ENCODE measurements at regions not wholly inside any gene's neighbourhood (a gene's known extent, or its start where the extent isn't known, plus 50 kb on each side); places are given as distances from the start of the nearest gene placed in this dataset.
A peak's percentile ranks its signal among the peaks of the same experiment; 100 is the strongest.

DNA sequence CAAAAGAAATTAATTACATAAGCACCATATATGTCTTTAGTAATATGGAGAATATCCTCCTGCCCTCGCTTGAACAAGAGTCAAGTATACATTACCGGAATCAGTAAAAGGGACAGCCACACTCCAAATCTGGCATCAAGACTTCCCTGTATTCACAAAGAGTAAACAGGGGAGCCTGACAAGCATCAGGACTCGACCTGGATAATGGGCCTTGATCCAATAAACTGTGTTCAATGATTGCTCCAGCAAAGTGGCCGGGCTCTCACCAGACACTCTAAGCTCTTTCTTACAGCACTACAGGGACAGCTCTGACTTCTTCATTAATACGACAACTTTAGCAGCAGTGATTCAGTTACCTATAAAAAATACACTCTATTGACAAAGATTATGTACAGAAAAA, 307.9 kb upstream of the POU3F2 start:
- no peak for DNase-seq (ENCODE audit: low read depth)

GRCh38 chr6:98529364-98529763, 305.0 kb upstream of the POU3F2 start:
- DNase-seq (ENCODE audit: low read depth), result no peak

DNA sequence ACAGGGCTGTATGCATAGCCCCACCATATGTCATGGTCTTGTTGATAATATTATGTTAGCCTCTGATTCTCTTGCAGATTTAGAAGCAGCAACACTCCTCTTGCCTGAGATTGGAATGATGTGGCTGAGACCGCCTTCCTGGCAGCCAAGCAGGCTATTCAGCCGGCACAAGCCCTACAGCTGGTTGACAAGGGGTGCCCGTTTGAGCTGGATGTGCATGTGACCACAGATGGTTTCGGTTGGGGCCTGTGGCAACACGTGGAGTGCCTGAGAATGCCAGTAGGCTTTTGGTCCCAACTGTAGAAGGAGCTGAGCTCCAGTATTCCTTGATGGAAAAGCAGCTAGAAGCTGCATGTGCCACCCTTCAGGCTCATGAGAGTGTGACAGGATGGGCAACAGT, 303.6 kb upstream of the POU3F2 start:
- no peak for DNase-seq (ENCODE audit: low read depth)

- DNase-seq (ENCODE audit: low read depth), result no peak
Observed at GRCh38 chr6:98532004-98532403, 302.4 kb upstream of the POU3F2 start.

DNA sequence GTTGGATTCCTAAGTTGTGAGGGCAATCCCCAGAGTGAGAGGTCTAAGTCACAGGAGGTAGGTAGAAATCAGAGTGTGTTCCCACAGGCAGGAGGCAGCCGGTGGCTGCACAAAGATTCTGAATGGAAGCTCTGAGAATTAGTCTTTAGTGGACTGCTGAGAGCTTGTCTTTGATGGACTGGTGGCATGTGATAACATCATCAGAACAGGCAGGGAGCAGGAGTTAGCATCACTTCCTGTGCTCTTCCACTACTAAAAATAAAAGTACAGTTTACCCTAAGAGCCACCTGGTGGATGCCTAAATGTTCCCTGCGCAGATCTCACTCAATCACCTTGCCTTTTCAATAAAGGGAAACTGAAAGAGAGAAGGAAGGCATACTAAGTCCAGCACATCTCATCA, 294.6 kb upstream of the POU3F2 start:
- DNase-seq (ENCODE audit: low read depth), result no peak

- no peak for DNase-seq (ENCODE audit: low read depth)
Observed at GRCh38 chr6:98546376-98546775, 288.0 kb upstream of the POU3F2 start.

- no peak for DNase-seq (ENCODE audit: low read depth)
Observed at GRCh38 chr6:98547151-98547550, 287.2 kb upstream of the POU3F2 start.

DNA sequence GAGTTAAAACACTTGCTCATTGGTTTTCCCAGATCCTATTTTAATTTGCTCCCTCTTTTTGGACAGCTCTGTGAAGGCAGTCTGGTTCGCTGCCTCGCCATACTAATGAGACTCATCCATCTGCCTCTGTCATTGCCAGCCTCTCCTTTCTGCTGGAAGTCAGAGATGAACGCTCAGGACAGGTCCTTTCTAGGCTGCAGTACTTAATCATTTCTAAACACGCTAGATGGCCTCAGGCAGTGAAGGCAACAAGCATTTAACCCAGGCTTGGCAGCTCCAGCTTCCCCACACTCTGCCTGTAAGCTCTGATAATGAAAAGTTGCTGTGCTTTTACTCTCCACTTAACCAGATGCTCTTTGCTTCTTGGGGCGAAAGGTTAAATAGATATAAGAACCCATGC, 286.7 kb upstream of the POU3F2 start:
- no peak for DNase-seq (ENCODE audit: low read depth)

- no peak for DNase-seq (ENCODE audit: low read depth)
Observed at GRCh38 chr6:98548301-98548700, 286.1 kb upstream of the POU3F2 start.

DNA sequence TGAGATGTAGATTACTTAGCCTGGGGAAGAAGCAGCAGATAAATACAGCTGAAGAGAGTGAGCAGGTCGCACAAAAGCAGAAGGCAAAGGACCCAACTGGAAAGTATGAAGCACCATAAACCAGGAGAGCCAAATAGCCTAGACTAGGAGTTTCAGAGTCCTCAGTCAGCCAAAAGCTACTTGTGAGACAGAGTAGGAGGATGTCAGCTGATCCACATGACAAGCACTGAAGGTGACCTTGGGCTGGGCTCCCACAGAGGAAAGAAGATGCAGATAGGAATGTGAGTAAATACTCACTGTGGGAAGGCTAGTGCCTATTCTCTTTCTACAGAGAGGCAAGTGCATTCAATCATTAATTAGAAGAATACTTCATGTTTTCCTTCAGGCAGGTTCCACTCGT, 274.0 kb upstream of the POU3F2 start:
- no peak for DNase-seq (ENCODE audit: low read depth)

GRCh38 chr6:98560841-98561240, 273.5 kb upstream of the POU3F2 start:
- no peak for DNase-seq (ENCODE audit: low read depth)

GRCh38 chr6:98566126-98566525, 268.2 kb upstream of the POU3F2 start:
- no peak for DNase-seq (ENCODE audit: low read depth)

DNA sequence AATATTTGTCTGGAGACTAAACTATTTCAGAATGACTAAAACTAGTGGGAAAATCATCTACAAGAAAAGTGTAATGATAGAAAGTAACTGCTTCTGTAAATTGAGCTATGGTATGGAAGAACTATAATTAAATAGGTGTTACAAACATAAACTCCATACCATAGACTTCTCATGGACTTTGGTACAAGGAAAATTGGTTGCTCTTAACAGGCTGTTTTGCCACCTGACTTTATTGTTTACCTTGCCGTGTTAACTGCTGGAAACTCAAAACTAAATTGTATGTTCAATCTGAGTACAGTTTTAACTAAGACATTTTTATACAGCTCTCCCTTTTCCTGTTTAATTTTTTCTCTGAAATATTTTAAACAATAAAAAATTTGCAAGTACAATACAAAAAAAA, 261.8 kb upstream of the POU3F2 start:
- no peak for DNase-seq (ENCODE audit: low read depth)

DNA sequence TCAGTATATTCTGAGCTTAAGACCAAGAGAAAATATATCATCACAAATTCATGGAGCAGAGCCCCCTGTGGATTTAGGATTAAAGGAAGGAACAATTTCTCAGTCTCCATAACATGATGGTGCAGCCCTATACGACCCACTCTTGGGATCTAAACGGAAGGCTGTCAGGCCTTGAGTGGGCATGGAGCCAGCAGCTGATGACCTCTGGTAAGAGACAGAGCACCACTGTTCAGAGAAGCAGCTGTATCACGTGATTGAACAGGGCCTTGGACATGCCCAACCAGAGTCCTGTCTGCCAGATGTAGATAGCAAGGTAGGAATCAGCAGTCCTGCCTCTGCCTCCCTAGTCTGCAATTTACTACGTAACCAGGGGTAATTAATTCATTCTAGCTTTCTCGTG, 259.4 kb upstream of the POU3F2 start:
- DNase-seq (ENCODE audit: low read depth), result no peak

DNA sequence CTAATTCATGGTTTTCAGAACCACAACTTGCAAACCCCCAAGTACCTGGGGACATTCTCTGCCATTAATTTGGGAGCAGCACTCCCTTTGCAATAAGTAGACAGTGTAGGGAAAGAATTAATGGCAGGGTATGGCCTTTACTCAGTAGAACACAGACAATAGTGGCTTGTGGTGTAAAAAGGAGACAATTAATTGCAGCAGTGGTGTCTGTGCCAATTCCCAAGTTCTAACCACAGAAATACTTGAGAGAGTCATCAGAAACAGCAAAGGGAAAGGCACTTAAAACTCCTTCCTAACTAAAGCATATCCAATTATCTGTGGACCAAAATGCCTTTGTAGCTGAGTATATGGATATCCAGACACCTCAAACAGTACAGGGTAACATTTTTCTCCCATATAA, 257.6 kb upstream of the POU3F2 start:
- peak; percentile 7 for DNase-seq (ENCODE audit: low read depth)

- no peak for DNase-seq (ENCODE audit: low read depth)
Observed at GRCh38 chr6:98578016-98578415, 256.4 kb upstream of the POU3F2 start.

GRCh38 chr6:98579079-98579478, 255.3 kb upstream of the POU3F2 start:
- peak; percentile 13 for DNase-seq (ENCODE audit: low read depth)

DNA sequence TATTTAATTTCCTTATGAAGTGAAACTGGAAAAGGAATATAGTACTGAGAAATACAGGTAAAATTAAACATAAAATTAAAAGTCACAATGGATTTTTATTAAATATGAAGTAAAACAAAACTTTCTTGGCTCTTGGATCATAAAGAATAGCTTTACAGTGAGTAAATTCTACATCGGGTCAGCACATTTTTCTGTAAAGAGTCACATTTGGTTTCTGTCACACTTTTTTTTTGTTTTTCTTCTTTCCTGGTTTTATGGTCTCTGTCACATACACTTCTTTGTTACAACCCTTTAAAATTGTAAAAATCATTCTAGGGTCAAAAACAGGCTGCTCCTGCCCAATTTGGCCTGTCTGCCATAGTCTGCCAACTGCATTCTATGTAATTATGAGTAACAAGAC, 254.4 kb upstream of the POU3F2 start:
- peak; percentile 17 for DNase-seq (ENCODE audit: low read depth)

DNA sequence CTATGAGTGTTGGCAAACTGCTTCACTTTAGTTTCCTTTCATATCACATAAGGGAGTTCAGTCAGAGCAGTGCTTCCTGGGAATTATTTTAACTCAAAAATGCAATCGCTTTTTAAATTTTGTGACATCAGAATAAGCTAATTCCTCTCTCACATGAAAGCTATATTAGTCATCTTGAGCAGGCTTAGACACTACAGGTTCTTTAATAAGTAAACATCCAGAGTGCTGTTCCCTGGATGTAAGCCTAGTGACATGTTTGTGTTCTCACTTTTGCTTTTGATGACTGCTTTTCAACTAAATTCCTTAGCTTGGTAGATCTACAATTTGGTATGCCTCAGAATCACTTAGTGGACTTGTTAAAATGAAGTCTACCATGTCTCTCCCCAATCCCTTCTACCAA, 252.7 kb upstream of the POU3F2 start:
- DNase-seq (ENCODE audit: low read depth), result peak; percentile 27

GRCh38 chr6:98583506-98583905, 250.9 kb upstream of the POU3F2 start:
- no peak for DNase-seq (ENCODE audit: low read depth)

DNA sequence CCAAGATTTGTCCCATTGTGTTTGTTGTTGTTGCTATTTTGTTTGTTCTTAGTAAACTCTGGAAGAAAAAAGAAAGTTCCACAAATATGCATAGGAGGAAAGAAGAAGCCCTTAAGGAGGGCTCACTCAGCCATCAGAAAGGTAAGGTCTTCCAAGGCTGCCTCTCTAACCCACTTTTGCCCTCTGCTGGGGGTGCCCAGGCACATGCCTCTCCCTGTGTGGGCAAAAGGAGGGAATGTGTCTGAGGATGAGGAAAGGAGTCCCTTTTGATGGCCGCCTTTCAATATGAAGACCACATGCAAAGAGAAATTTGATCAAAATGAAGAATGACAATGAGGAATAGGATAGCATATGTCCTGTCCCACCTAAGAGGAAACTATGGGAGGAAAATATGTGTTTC, 248.2 kb upstream of the POU3F2 start:
- DNase-seq (ENCODE audit: low read depth), result no peak

GRCh38 chr6:98587555-98587954, 246.8 kb upstream of the POU3F2 start:
- DNase-seq (ENCODE audit: low read depth), result no peak

- no peak for DNase-seq (ENCODE audit: low read depth)
Observed at GRCh38 chr6:98589536-98589935, 244.8 kb upstream of the POU3F2 start.

DNA sequence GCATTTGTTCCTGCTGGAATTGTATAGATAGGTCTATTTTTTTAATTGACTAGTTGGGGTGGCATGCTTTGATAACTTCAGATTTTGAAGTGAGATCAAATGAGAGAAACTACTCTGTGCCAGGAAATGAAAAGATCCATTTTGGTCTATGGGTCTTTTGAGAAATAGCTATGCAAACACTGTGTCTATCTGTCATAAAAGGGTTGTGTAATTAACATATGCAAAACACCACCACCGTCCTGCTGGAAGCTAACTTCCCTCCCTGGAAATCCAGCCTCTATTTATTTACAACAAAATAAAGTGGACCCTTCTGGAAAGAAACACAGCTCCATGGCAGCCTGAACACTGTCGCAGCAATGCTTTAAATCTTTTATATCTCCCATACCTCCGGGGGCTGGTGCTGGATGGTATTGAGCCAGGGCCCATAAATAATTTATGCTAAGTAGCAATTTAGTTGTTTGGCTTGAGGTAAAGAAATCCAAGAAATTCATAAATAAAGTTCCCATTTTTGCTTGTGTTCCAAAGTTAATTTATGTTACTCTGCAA, 244.2 kb upstream of the POU3F2 start:
- DNase-seq (ENCODE audit: low read depth), result no peak

- no peak for DNase-seq (ENCODE audit: low read depth)
Observed at GRCh38 chr6:98590997-98591396, 243.4 kb upstream of the POU3F2 start.

All from LHCN-M2 (cell line).